Amygdala (tissue), 56 donors: ENCODE measurements at regions not wholly inside any gene's neighbourhood (a gene's known extent, or its start where the extent isn't known, plus 50 kb on each side); places are given as distances from the start of the nearest gene placed in this dataset.

Source experiments
- DNase-seq, 56 donors: peaks; one replicate each; lab custom pipeline; 2025; lab: John Stamatoyannopoulos, UW

DNA sequence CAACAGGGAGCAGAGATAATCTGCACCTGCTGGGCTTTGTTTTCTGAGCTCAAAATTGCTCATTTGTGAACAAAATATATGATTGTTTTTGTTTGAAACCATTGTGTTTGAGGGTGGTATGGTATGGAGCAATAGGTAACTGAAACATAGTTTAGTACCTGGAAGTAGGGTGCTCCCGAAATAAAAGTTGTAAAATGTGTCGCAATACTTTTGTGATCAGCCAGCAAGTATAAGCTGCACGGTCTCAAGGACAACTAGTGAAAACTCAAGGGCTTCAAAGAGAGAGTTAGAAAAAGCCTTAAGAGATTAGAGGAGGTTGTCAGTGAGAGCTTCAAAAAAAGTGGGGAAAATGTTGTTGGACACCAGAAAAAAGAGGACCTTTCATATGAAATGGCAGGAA, 579.8 kb upstream of the POU3F2 start:
- no peak for DNase-seq

GRCh38 chr6:98260382-98260781, 574.0 kb upstream of the POU3F2 start:
- no peak for DNase-seq

- no peak for DNase-seq
These were observed 562.3 kb upstream of the POU3F2 start for GRCh38 chr6:98272060-98272459.

DNA sequence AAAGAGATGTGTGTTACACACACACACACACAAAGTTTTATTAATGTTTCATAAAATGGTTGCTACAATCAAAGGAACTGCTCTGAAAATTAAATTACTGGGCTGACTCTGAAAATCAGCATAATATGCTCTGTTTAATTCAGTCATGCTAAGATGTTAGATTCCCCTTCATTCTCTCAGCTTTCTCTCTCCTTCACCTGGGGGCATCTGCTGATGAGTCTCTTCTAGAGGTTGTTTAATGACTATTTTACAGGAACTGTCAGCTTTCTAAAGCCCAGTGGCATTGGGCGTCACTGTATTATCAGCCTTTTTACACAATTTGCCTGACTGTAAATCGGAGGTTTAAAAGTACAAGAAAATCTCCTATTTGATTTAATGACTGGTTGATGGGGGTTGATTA, 559.7 kb upstream of the POU3F2 start:
- DNase-seq = no peak

GRCh38 chr6:98280492-98280891, 553.9 kb upstream of the POU3F2 start:
- no peak for DNase-seq

- DNase-seq = no peak
These were observed 547.8 kb upstream of the POU3F2 start for GRCh38 chr6:98286620-98287019.

DNA sequence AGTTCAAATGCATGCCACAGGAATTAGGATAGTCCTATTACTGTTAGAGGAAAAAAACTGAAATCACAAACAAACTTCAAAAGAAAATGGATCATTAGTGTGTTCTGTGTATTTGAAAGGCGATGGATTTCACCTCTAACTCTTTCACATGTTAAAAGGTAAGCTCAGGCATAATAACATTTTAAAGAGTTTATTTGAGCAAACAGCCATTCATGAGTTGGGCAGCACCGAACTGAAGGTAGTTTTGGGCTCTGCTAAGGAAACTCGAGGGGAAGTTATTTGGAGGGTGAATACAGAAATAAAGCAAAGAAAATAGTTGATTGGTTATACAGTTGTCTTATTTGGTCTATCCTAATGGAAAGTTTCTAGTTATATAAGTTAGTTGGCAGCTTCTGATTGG, 546.5 kb upstream of the POU3F2 start:
- no peak for DNase-seq

- DNase-seq = no peak
These were observed 541.6 kb upstream of the POU3F2 start for GRCh38 chr6:98292810-98293209.

- DNase-seq = no peak
These were observed 538.7 kb upstream of the POU3F2 start for GRCh38 chr6:98295515-98296175.

GRCh38 chr6:98308564-98308963, 525.8 kb upstream of the POU3F2 start:
- peak in 1 of 56 donors; percentile 5 for DNase-seq

- no peak for DNase-seq
These were observed 523.9 kb upstream of the POU3F2 start for GRCh38 chr6:98310443-98310842.

GRCh38 chr6:98323605-98324004, 510.8 kb upstream of the POU3F2 start:
- DNase-seq = no peak

DNA sequence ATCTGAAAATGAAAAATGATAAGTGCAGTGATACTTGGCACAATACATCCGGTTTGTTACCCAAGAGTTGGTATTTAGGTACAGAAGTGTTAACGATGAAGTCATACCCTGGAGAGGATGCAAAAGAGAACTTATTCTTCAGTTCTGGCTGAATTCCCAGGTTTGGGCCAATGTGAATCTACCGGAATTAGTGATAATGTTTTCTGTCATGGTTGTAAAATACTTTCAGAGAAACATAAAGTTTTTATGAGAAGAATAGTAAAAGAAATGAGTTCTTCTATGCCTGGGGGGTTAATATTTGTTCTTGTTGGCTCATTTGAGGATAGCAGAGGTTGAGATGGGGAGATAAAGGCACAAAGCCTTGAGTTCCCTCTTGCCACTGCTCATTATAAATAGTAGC, 509.9 kb upstream of the POU3F2 start:
- DNase-seq = peak in 1 of 56 donors; percentile 0

DNA sequence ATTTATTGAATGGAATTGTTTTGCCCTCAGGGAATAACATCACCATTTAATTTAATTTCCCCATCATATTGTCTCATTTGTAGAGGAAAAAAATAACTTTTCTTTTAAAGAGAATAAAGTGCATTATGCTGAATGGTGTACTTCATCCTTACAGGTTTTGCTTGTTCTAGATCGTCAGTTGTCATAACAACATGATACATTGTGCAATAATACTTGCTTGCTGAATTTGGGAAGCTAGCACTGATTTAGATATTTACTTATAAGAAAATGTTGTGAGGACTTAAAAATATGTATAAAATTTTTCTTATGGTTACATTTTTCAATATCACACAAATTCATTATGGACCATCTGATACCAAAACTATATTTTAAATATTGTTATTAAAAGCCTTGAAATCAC, 509.0 kb upstream of the POU3F2 start:
- no peak for DNase-seq

DNA sequence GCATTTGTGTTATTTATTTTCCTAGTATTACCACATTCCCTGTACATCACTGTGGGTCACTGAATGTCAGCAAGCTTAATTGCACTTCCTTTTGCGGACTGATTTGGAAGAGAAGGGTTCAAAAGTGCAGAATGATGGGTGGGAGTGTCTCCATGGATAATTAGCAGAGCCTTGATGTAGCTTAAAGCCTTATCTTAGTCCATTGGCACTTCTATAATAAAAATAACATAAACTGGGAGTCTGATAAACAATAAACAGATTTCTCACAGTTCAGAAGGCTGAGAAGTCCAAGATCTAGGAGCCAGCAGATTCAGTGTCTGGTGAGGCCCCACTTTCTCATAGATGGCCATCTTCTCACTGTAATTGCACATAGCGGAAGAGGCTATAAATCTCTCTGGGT, 501.1 kb upstream of the POU3F2 start:
- no peak for DNase-seq

- no peak for DNase-seq
These were observed 498.8 kb upstream of the POU3F2 start for GRCh38 chr6:98335594-98335993.

- DNase-seq = no peak
These were observed 494.9 kb upstream of the POU3F2 start for GRCh38 chr6:98339506-98339905.

DNA sequence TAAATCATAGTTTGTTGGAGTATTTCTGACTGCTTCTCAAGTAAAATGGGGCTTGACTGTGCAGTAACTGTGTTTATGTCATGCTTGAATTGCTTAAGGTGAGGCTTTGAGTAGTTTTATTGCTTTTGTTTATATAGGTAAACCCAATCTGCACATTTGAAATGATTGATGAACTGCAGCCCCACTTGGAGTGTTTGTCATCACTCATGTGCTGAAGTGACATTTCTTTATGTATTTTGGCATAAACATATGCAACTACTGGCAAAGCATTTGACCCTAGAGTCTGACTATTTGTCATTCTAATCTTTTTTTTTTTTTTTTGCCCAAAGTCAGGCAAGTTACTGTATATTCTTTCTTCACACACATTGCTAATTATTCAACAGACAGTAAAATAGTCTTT, 491.4 kb upstream of the POU3F2 start:
- no peak for DNase-seq

DNA sequence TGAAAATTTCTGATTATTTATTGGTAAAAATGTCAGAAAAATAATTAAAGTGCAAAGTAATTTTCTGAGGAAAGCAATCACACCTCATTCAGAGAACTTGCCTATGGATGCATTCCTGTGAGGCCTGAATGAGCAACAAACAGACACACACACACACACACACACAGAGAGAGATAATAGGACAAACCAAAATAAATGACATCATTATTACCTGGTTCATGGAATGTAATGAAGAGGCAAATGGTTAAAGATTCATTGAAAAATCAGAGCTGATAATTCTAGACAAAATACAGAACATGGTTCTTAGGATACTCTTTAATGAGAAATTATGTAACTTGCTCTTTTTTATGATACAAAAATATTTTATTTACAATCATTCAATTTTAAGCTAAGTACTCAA, 490.6 kb upstream of the POU3F2 start:
- no peak for DNase-seq

GRCh38 chr6:98352348-98352747, 482.0 kb upstream of the POU3F2 start:
- DNase-seq = no peak

- DNase-seq = peak in 4 of 56 donors; percentile 0
These were observed 476.2 kb upstream of the POU3F2 start for GRCh38 chr6:98358173-98358572.

DNA sequence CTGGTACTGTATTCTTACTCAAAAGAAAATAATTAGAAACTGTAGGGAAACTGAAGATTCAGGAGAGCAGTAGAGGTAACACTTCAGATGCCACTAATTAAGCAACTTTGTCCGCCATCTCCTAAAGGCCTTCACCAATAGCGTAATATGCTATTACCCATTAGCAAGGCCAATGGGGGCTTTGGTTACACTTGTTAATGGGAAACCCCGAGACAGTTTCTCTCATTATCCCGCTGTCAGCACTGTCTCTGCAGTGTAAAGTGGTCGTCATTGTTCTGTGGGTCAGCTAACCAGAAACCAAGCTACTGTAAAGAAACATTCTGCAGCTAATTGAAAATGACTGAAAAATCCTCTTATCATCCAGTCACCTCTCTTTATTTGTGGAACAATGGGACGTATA, 468.0 kb upstream of the POU3F2 start:
- DNase-seq = no peak

DNA sequence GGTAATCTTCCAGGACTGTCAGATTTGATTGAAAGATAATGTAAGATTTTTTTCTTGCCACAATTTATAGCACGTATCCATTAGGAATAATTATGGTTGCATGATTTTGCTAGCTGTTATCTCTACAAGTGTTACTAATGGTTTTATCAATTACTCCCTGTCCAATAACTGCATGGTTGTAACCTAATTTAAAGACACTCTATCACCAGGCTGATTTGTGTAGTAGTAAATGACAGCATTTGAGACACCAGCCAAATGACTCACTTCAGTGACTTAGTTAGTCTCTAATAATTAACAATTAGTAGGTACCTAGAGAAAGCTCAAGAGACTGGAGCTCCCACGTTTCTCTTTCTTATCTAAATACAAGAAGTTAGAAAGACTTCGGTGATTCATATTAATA, 453.8 kb upstream of the POU3F2 start:
- no peak for DNase-seq
